Activated CD8-positive, alpha-beta memory T cell treated with anti-CD3 and anti-CD28 coated beads, Interleukin-2, amount 10 ng/mL, durations not matched to agents 7 days and 5 days (primary cell): ENCODE measurements at regions not wholly inside any gene's neighbourhood (a gene's known extent, or its start where the extent isn't known, plus 50 kb on each side); places are given as distances from the start of the nearest gene placed in this dataset.

Experiments used
- ATAC-seq: fragments of 150-1000 bp; cut with Tn5 transposase; one replicate; pipeline ENCODE4 v1.10.0; 2021; ENCODE audit warnings: moderate library complexity
- CTCF ChIA-PET: fragments of 350-600 bp; sonication (Branson Sonifier 250); formaldehyde crosslinking; loops from one replicate; lab custom pipeline; 2021; ENCODE audit warnings: antibody characterized with exemption; lab: Charles Lee
- DNase-seq: peaks from one replicate; pipeline ENCODE4 v3.0.0-alpha.2; 2020
- H3K27ac Mint-ChIP-seq: one replicate; pipeline ENCODE4 v1.8.0; 2021; ENCODE audit warnings: mild to moderate bottlenecking, mixed read lengths
- H3K27me3 Mint-ChIP-seq: one replicate; pipeline ENCODE4 v1.8.0; 2021; ENCODE audit warnings: mixed read lengths
- H3K36me3 Mint-ChIP-seq: one replicate; pipeline ENCODE4 v1.8.0; 2021; ENCODE audit warnings: mild to moderate bottlenecking, mixed read lengths
- H3K4me1 Mint-ChIP-seq: one replicate; pipeline ENCODE4 v1.8.0; 2021; ENCODE audit warnings: mixed read lengths
- H3K4me3 Mint-ChIP-seq: one replicate; pipeline ENCODE4 v1.8.0; 2021; ENCODE audit warnings: mild to moderate bottlenecking, moderate library complexity, mixed read lengths
- H3K9me3 Mint-ChIP-seq: one replicate; pipeline ENCODE4 v1.8.0; 2022; ENCODE audit warnings: low read depth, mixed read lengths

DNA sequence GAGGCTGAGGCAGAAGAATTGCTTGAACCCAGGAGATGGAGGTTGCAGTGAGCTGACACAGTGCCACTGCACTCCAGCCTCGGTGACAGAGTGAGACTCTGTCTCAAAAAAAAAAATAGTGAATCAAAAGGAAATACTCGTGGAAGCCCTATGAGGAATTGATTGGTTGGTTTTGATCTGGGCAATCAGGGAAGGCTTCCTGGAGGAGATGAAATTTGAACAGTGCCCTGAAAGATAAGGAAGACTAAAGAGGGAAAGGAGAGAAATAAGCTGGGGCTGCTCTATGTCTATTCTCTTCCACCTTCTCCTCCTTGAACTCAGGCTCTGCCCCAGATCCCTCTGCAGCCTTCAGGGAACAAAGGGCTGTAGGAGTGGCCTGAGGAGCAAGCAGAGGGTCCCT lies 54.1 kb downstream of the IRF2BPL start:
- Mint-ChIP-seq H3K4me3 (no peak overlapping the region), H3K36me3 (no peaks in the 10 kb centered on the region), H3K27me3 (no peaks in the 10 kb centered on the region), H3K9me3 (no peaks in the 10 kb centered on the region), H3K27ac (no peak overlapping the region), H3K4me1 (peaks cover 13% of the 10 kb centered on the region)
- no peak for ATAC-seq
- no peak for DNase-seq
- CTCF ChIA-PET: interaction anchor here (0.6 to 1.4 kb wide), 3 partner anchors 12 to 79 kb away, joined by 3 to 6 read pairs (median 4); no protein-coding TSS in a partner anchor

DNA sequence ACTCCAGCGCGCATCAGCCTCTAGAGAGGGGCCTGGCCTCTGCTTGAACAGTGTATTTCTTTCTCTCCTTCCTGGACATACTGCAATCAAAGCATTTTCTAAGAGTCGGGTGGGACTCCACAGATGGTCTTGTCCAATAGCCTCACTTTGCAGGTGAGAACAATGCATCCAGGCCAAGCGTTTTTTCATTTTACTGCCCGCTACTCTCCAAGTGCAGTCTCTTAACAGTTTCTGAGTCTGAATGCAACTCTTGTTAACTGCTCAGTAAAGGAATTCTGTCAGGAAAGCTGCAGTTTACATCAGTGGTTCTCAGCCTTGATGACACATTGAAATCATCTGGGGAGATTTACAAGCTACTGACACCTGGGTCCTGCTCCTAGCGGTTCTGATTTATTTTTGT lies 57.0 kb downstream of the IRF2BPL start:
- DNase-seq (no peak), ATAC-seq (no peak)
- CTCF ChIA-PET: interaction anchor here (0.8 to 1.2 kb wide), 4 partner anchors 10 to 99 kb away, joined by 3 to 4 read pairs (median 3); no protein-coding TSS in a partner anchor
- no peaks in the 10 kb centered on the region for H3K9me3 Mint-ChIP-seq
- H3K27me3 Mint-ChIP-seq: peaks cover 9% of the 10 kb centered on the region
- no peak overlapping the region for H3K27ac Mint-ChIP-seq
- no peaks in the 10 kb centered on the region for H3K36me3 Mint-ChIP-seq
- no peak overlapping the region for H3K4me3 Mint-ChIP-seq
- no peaks in the 10 kb centered on the region for H3K4me1 Mint-ChIP-seq

DNA sequence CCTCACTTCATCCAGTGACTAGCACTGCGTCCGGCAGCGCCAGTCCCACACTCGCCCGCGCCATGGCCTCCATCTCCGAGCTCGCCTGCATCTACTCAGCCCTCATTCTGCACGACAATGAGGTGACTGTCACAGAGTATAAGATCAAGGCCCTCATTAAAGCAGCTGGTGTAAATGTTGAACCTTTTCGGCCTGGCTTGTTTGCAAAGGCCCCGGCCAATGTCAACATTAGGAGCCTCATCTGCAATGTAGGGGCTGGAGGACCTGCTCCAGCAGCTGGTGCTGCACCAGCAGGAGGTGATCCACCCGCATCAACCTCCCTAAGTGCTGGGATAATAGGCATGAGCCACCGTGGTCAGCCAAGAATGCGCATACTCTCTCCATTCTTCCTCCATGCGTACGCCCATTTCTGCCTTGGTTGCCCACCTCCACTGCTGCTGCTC lies 59.9 kb downstream of the IRF2BPL start:
- DNase-seq (no peak), ATAC-seq (no peak)
- Mint-ChIP-seq H3K4me1 (peaks cover 15% of the 10 kb centered on the region), H3K9me3 (no peaks in the 10 kb centered on the region), H3K4me3 (no peak overlapping the region), H3K27ac (no peak overlapping the region), H3K27me3 (peaks cover 31% of the 10 kb centered on the region), H3K36me3 (no peaks in the 10 kb centered on the region)
- CTCF ChIA-PET: interaction anchor here (0.6 to 3.5 kb wide), 5 partner anchors 9 to 125 kb away, joined by 3 to 9 read pairs (median 3); no protein-coding TSS in a partner anchor

DNA sequence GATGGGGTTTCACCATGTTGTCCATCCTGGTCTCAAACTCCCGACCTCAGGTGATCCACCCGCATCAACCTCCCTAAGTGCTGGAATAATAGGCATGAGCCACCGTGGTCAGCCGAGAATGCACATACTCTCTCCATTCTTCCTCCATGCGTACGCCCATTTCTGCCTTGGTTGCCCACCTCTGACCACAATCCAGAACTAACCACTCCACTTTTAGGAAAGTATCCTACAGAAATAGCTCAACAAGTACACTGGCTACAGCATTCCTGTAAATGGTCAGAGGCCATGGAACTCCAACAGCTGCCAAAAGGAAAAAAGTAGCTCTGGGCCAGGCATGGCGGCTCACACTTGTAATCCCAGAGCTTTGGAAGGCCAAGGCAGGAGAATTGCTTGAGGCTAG lies 60.7 kb downstream of the IRF2BPL start:
- CTCF ChIA-PET: interaction anchor here (0.6 to 3.5 kb wide), 3 partner anchors 11 to 54 kb away, joined by 3 to 9 read pairs (median 4); no protein-coding TSS in a partner anchor
- H3K4me1 Mint-ChIP-seq: peaks cover 22% of the 10 kb centered on the region
- DNase-seq (no peak), ATAC-seq (no peak)
- H3K27ac Mint-ChIP-seq: no peak overlapping the region
- H3K9me3 Mint-ChIP-seq: no peaks in the 10 kb centered on the region
- no peak overlapping the region for H3K4me3 Mint-ChIP-seq
- H3K27me3 Mint-ChIP-seq: peaks cover 38% of the 10 kb centered on the region
- no peaks in the 10 kb centered on the region for H3K36me3 Mint-ChIP-seq

DNA sequence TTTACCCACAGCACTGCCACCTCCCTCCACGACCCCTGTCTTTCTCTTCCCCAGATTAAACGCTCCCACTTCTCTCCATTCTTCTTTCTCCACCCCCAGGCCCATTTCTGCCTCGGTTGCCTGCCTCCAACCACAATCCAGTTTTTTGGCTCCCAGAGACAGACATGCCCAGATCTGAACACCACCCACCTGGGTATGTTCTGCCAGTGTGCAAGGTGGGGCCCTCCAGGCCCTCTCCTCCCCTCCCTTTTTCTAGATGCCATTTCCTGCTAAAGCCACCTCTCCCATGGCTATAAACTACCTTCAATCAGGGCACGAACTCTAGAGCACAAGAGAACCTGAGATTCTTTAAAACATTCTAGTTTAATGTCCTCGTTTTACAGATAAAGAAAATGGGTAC lies 63.3 kb downstream of the IRF2BPL start:
- Mint-ChIP-seq H3K36me3 (no peaks in the 10 kb centered on the region), H3K9me3 (no peaks in the 10 kb centered on the region), H3K27ac (no peak overlapping the region), H3K4me3 (no peak overlapping the region), H3K4me1 (peaks cover 47% of the 10 kb centered on the region), H3K27me3 (peaks cover 49% of the 10 kb centered on the region)
- ATAC-seq (no peak), DNase-seq (no peak)
- CTCF ChIA-PET: interaction anchor here (0.9 to 3.5 kb wide), 2 partner anchors 41 to 52 kb away, joined by 3 to 9 read pairs; no protein-coding TSS in a partner anchor

DNA sequence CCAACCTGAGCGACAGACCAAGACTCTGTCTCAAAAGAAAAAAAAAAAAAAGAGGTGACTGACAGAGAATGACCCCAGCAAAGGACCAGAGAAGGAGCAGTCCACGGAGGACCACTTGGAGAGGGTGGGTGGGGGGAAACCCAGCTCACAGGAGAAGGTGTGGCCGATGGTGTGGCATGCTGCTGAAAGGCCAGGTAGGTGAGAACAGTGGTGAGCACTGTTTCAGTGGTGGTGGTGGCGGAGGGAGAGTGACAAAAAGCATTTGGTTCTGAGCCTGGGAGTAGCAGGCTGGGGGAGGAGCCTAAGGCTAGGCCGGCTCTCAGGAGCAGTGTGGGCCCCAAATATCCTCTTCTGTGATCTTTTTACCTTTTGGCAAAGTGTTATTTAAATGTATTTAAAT lies 63.8 kb downstream of the IRF2BPL start:
- Mint-ChIP-seq H3K36me3 (no peaks in the 10 kb centered on the region), H3K9me3 (no peaks in the 10 kb centered on the region), H3K4me1 (peaks cover 52% of the 10 kb centered on the region), H3K27me3 (peaks cover 49% of the 10 kb centered on the region), H3K4me3 (no peak overlapping the region), H3K27ac (no peak overlapping the region)
- CTCF ChIA-PET: interaction anchor here (1.1 kb wide), 1 partner anchor 42 kb away, joined by 3 read pairs; no protein-coding TSS in a partner anchor
- ATAC-seq (no peak), DNase-seq (no peak)

DNA sequence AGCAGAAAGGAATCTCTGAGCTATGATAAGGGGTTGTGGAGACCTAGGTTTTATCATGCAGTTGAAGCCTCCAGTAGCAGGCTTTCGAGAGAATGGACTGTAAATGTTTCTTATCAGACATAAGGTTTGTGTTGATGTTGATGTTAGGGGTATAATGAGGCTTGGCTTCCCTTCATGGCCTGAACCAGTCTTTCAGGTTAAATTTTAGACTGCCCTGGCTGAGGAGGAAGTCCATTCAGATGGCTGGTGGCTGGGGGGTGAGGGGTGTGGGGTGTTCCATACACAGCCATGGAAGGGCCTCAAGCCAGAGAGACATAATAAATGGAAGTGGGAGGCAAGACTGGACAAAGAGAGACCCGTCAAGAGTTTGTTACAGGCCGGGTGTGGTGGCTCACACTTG lies 65.1 kb downstream of the IRF2BPL start:
- Mint-ChIP-seq H3K4me1 (peaks cover 63% of the 10 kb centered on the region), H3K27ac (no peak overlapping the region), H3K36me3 (no peaks in the 10 kb centered on the region), H3K4me3 (no peak overlapping the region), H3K27me3 (peaks cover 49% of the 10 kb centered on the region), H3K9me3 (no peaks in the 10 kb centered on the region)
- CTCF ChIA-PET: interaction anchor here (1.0 to 2.6 kb wide), 5 partner anchors 40 to 90 kb away, joined by 3 to 18 read pairs (median 9); no protein-coding TSS in a partner anchor
- ATAC-seq (no peak), DNase-seq (no peak)

DNA sequence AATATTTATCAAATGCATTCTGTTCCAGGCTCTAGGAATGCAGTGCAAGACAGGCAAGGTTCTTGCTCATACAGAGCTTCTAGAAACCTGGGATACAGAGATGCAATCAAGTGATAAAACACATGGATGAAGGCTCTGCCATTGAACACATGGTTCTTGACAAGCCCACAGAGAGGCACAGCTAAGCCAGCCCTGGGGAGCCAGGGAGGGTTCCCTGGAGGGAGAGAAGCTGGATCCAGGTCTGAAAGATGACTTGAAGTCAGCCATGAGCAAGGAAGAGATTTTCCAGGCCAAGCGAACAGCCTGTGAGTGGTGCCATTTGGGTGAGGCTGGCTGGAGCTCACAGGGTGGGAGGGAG lies 66.2 kb downstream of the IRF2BPL start:
- H3K27ac Mint-ChIP-seq: peak overlapping the region; percentile 95
- peak; percentile 11 for ATAC-seq
- H3K36me3 Mint-ChIP-seq: no peaks in the 10 kb centered on the region

DNA sequence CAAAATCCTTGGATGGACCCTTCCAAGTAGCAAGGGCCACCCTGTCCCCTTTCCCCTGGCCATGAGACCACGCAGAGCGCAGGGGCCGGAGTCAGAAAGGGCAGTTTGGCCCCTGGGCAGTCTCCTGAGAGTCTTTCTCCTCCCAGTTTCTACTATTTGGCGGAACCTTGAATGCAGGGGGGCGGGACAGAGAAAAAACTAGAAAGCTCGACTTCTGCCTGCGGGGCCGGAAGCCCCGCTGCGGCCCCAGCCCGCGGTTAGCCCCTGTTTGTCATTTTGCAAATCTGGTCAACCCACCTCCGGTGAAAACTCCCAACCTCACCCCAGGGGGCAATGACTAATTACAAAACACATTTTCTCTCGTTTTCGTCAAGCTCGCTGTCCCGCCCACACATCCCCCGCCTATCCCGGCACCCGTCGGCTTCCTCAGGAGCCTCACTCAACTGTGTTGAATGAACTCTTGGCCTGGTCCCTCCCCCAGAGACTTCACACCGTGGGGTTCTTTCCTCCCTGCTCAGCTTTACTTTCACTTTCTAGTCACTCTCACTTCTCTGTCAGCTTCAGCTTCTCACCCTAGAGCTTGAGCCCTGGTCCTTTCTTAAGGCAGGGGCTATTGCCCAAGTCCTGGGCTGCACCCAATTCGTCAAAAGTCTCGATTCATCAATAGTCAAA lies 66.7 kb downstream of the IRF2BPL start:
- Mint-ChIP-seq H3K27me3 (peaks cover 42% of the 10 kb centered on the region), H3K4me1 (peaks cover 78% of the 10 kb centered on the region), H3K9me3 (no peaks in the 10 kb centered on the region), H3K36me3 (no peaks in the 10 kb centered on the region), H3K27ac (peak overlapping the region; percentile 95), H3K4me3 (peak overlapping the region; percentile 42)
- ATAC-seq: peak; percentile 93
- CTCF ChIA-PET: interaction anchor here (0.6 to 2.6 kb wide), 28 partner anchors 9 to 1432 kb away, joined by 3 to 18 read pairs (median 5); no protein-coding TSS in a partner anchor
- DNase-seq: peak; percentile 99

More for the DNA sequence above, 66.2 kb downstream of the IRF2BPL start:
- DNase-seq: peak; percentile 48
- Mint-ChIP-seq H3K27me3 (peaks cover 46% of the 10 kb centered on the region), H3K4me3 (peak overlapping the region; percentile 42), H3K9me3 (no peaks in the 10 kb centered on the region), H3K4me1 (peaks cover 74% of the 10 kb centered on the region)
- CTCF ChIA-PET: interaction anchor here (0.9 to 2.6 kb wide), 25 partner anchors 9 to 108 kb away, joined by 3 to 18 read pairs (median 6); no protein-coding TSS in a partner anchor

DNA sequence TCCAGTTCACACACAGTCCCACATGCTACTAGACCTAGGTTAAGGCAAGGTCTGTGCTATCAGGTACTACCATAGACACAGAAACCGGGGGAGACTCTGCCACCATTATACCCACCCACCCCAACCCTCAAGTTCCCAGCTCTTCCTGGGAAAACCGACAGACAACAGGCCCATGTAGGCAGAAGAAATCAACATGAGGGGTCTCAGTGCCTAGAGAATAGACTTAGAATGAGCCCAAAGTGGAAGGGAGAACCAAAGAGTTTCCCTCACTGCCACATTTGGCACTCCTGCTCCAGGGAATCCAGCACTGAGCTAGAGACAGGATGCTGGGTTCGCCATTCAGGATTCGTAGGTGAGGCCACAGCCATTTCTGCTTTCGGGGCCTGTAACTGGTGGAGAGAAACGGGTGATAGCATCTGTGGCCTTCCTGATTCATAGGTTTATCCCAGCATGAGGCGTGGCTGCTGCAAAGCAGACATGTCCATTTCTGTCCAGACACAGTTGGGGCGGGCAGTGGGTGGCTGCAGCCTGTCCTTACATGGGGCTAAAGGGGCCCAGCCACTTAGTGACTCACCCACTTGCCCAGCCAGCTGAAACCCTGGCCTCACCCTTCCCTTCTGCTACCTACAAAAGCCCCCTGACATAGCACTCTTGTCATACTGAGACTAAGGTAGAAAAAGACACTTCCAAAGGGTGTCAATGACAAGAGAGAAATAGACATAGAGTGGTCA lies 69.4 kb downstream of the IRF2BPL start:
- CTCF ChIA-PET: interaction anchor here (0.7 to 1.9 kb wide), 4 partner anchors 12 to 73 kb away, joined by 3 to 8 read pairs (median 5); no protein-coding TSS in a partner anchor
- peak; percentile 46 for DNase-seq
- Mint-ChIP-seq H3K36me3 (no peaks in the 10 kb centered on the region), H3K27ac (peak overlapping the region; percentile 91), H3K9me3 (no peaks in the 10 kb centered on the region), H3K4me1 (peaks cover 87% of the 10 kb centered on the region), H3K4me3 (no peak overlapping the region), H3K27me3 (peaks cover 22% of the 10 kb centered on the region)
- no peak for ATAC-seq

DNA sequence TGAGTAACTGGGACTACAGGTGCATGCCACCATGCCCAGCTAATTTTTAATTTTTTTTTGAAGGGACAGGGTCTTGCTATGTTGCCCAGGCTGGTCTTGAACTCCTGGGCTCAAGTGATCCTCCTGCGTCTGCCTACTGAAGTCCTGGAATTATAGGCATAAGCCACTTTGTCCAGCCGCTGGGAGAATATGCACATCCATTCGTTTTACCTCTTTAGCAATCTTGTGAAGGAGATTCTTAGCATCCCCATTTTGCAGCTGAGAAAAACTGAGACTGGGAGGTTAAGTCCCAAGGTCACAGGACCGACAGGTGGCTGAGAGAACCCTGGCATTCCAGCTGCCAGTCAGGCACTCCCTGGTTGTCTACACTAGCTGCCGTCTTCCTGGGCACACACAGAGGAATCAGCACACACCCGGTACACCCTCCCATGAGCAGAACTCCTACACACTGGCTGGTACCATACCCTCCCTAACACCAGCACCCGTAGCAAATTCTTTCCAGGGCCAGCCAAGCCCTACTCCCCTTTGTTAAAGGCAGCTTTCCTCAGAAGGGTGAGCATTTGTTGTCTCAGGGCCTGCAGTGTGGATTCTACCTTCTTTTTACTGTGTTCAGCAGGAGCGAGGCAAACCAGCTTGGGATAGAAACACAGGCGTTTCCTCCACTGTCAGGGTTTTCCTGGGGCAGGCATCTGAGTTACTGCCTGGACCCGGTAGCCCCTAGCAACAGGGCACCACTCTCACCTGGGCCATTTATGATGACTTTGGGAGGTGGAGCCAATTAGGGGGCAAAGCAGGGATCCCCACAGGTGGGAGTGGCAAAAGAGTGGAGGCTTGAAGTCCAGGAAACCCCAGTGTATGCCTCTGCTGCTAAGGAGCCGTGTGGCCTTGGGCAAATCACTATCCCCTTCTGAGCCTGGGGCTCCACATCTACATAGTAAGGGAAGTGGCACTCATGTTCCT lies 70.2 kb downstream of the IRF2BPL start:
- Mint-ChIP-seq H3K27me3 (peaks cover 14% of the 10 kb centered on the region), H3K9me3 (no peaks in the 10 kb centered on the region), H3K36me3 (no peaks in the 10 kb centered on the region), H3K4me3 (no peak overlapping the region), H3K27ac (peak overlapping the region; percentile 91), H3K4me1 (peaks cover 88% of the 10 kb centered on the region)
- no peak for ATAC-seq
- DNase-seq: no peak
- CTCF ChIA-PET: interaction anchor here (0.7 to 1.9 kb wide), 9 partner anchors 11 to 118 kb away, joined by 3 to 8 read pairs (median 4); no protein-coding TSS in a partner anchor

DNA sequence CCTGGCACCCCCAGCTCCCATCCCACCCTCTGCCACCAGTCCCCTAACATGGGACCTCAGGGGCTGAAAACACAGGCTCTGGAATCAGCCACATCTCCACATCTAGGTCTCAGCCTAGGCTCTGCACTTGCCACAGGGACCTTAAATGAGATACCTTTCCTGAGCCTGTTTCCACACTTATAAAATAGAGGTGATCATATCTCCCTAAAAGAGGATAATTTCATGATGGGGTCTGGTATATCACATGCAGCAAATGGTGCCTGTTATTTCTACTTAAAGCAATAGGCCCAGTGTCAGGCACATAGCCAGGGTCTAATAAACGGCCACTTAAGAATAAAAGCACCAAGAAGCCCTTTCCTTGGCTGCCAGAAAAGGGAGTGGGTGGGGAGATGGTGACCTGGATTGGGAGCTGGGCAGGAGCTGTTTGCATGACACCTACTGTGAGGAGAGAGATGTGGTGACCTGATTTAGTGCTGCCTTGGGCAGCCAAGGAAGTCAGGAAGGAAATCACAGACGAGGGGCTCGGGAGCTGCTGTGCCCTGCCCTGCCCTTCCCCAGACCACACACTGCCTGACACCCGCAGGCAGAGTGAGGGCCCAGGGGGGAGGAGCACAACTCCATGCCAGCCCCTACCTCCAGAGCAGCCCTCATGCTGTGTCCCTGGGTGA lies 71.2 kb downstream of the IRF2BPL start:
- Mint-ChIP-seq H3K36me3 (no peaks in the 10 kb centered on the region), H3K27ac (peak overlapping the region; percentile 91), H3K4me3 (peak overlapping the region; percentile 70), H3K9me3 (no peaks in the 10 kb centered on the region), H3K27me3 (peaks cover 7% of the 10 kb centered on the region), H3K4me1 (peaks cover 81% of the 10 kb centered on the region)
- ATAC-seq (no peak), DNase-seq (no peak)
- CTCF ChIA-PET: interaction anchor here (0.8 to 1.9 kb wide), 8 partner anchors 10 to 119 kb away, joined by 3 to 8 read pairs (median 4); no protein-coding TSS in a partner anchor
